GM19438 (cell line): ENCODE measurements at regions not wholly inside any gene's neighbourhood (a gene's known extent, or its start where the extent isn't known, plus 50 kb on each side); places are given as distances from the start of the nearest gene placed in this dataset.

Experiments
- ATAC-seq: cut with Tn5 transposase; IDR thresholded peaks from one replicate; pipeline ENCODE4 v1.9.1; 2021; ENCODE audit warnings: low read depth; ENCODE audit not compliant: unreplicated experiment

- no peak for ATAC-seq
Measured at GRCh38 chr10:33410860-33411234, 76.4 kb upstream of the NRP1 start.

GRCh38 chr10:33410096-33410859, 75.8 kb upstream of the NRP1 start:
- ATAC-seq, result no peak

- ATAC-seq, result no peak
Measured at GRCh38 chr10:33406596-33406995, 72.1 kb upstream of the NRP1 start.

- ATAC-seq, result no peak
Measured at GRCh38 chr10:33402220-33403073, 68.0 kb upstream of the NRP1 start.

- no peak for ATAC-seq
Measured at GRCh38 chr10:33401300-33401699, 66.8 kb upstream of the NRP1 start.

- ATAC-seq, result no peak
Measured at GRCh38 chr10:33398796-33399195, 64.3 kb upstream of the NRP1 start.

- no peak for ATAC-seq
Measured at GRCh38 chr10:33396938-33397337, 62.5 kb upstream of the NRP1 start.

- no peak for ATAC-seq
Measured at GRCh38 chr10:33396279-33396678, 61.8 kb upstream of the NRP1 start.

GRCh38 chr10:33395201-33395600, 60.7 kb upstream of the NRP1 start:
- ATAC-seq, result no peak

GRCh38 chr10:33392706-33393105, 58.2 kb upstream of the NRP1 start:
- no peak for ATAC-seq

- no peak for ATAC-seq
Measured at GRCh38 chr10:33391611-33392465, 57.4 kb upstream of the NRP1 start.

- no peak for ATAC-seq
Measured at GRCh38 chr10:33390046-33390445, 55.6 kb upstream of the NRP1 start.

GRCh38 chr10:33388785-33389184, 54.3 kb upstream of the NRP1 start:
- no peak for ATAC-seq

- no peak for ATAC-seq
Measured at GRCh38 chr10:33388382-33388781, 53.9 kb upstream of the NRP1 start.

- no peak for ATAC-seq
Measured at GRCh38 chr10:33387720-33388119, 53.3 kb upstream of the NRP1 start.

GRCh38 chr10:33386926-33387325, 52.5 kb upstream of the NRP1 start:
- no peak for ATAC-seq

- ATAC-seq, result no peak
Measured at GRCh38 chr10:33385686-33386085, 51.2 kb upstream of the NRP1 start.

GRCh38 chr10:33385015-33385414, 50.5 kb upstream of the NRP1 start:
- no peak for ATAC-seq
